GM21528 (cell line): ENCODE measurements at regions not wholly inside any gene's neighbourhood (a gene's known extent, or its start where the extent isn't known, plus 50 kb on each side); places are given as distances from the start of the nearest gene placed in this dataset.
A peak's percentile ranks its signal among the peaks of the same experiment; 100 is the strongest.

Experiments used
- ATAC-seq: cut with Tn5 transposase; IDR thresholded peaks from one replicate; pipeline ENCODE4 v1.9.1; 2021; ENCODE audit warnings: mild to moderate bottlenecking, moderate library complexity; ENCODE audit not compliant: unreplicated experiment, low FRiP score

DNA sequence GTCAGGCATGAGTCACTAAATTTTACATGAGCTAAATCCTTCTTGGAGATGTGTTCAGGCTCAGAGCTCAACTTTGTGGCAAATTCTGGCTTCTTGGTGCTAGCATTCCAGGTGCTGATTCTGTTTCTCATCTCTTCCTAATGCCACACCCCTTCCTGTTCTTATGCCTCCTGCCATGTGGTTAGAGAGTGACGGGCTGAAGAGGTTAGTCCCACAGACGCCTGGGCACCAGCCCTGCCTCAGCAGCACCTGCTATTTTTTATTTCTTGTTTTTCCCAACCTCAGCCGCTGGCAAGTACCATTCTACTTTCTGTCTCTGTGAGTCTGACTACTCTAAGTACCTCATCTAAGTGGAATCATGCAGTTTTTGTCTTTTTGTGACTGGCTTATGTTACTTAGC lies 329.5 kb downstream of the KCNRG start:
- ATAC-seq, result no peak

DNA sequence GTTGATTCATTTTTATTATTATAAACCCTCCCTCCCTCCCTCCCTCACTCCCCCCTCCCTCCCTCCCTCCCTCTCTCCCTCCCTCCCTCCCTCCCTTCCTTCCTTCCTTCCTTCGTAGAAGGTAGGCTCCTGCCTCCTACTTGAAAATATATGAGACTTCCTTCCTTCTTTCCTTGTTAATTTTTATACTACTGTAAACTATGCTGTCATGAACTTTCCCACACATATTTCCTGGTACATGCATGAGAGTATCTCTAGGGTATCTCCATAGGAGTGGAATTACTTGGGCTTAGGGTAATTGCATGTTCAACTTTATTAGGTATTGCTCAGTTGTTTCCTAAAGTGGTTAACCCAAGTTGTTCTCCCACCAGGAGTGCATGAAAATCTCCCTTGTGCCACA lies 330.6 kb downstream of the KCNRG start:
- no peak for ATAC-seq

DNA sequence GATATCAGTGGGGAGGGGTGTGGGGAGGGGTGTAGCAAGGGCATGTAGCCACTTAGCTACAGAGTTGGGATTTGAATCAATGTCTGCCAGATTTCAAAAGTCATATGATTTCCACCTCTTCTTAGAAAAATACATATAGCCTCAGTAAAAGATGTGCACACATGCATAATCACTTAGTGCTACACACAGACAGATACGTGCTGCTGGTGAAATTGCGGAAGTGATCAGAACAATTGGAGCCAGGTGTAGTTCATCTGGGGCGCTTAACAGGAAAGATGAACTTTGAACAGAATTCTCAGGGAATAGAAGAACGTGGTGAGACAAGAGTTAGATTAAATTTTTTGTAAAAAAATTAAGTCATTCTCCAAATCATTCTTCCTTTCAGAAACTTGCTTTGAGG lies 333.1 kb downstream of the KCNRG start:
- ATAC-seq, result no peak

DNA sequence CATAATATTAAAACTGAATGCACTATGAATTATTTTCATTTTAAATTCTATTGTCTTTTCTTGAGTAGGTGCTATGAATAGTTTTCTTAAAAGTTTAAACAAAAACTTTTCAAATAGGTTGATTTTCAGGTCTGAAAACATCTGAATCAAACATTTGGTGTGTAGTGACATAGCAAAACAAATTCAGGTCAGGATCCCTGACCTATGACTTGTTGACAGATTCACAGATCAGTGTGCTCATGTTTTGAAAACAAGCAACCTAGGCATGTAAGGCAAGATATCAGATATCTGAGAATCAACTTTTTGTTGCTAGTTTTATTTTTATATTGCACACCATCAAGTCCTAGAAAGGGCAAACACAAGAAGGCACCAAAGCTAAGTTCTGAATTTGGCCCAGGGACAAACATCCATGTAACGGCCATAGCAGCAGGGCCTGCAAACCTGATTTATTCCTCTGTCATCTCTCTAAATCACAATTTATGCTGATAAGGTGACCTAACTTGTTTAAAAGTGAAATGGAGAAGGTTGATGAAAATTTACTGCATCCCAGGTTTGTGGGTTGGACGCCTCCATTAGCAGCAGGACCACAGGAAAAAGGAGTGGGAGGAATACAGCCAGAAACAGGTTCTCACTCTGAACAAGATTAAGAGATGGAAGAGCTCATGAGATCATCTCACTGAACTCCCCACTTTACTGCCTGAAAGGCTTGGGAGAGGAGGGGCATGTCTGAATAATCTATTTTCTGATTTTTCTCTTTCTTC lies 337.7 kb downstream of the KCNRG start:
- no peak for ATAC-seq

DNA sequence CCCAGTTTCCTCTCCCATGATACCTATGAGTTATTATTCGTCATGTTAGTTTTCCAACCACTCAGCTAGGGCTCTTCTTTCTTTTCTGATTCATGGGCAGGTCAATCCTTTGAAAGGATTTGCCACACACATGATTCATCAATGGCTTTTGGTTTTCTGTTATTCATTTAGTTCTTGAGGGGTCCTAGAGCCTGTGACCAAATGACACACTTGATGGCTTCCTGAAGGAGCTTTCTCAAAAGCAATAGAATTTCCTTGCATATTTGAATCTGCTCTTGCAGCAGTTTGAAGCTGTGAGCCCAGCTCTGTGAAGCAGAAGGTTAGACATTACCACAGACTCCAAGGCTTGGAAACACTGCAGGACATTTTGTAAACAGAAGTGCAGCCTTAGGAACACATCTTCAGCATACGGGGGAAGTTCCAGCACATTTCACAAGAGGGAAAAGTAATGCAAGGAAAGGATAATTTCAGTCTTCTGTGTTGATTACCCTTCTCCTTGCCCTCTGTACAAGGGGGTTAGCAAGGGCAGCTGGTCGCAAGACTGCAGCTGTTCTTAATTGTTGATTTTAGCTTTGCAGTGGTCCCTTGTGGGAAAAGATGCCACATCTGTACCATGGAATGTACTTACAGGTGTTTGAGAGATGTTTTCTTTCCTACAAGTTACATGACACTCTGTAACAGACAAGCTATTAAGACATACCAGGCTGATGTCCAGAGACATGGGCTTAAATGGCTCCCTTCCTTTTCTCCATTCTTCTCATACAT lies 338.6 kb downstream of the KCNRG start:
- no peak for ATAC-seq

DNA sequence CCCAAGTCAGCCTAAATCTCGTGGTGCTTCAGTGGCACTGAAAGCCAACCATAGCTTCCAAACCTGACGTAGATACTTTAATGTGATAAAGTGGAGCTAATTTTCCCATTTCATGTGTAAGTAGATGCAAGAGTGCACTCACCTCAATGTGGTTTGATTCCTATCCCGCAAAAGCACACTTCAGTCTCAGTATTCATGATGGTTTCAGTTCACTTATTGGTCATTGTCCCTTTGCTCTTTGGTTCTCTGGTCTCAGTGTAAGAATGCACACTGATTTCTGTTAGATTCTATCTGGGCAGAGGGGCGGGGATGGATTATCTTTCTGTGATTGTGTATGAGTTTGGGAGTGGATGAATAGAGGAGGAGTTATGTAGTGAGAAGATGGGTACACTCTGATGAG lies 340.6 kb downstream of the KCNRG start:
- no peak for ATAC-seq

DNA sequence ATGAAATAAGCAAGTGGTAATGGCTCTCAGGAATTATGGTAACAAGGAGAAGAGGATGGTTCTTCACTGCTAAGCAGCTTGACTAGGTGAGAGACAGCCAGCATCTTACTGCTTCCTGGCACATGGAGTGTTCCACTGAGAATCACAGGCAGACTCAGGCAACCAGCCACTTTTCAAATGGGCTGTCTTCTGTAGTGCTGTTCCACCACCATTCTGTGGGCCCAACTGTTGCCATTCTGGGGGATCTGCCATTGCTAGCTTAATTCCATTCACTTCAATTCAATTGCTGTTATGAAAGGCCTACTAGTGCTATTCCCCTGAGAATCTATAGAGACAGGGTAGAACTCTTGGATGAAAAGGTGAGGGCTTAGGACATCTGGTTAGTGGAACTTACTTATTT lies 341.9 kb downstream of the KCNRG start:
- no peak for ATAC-seq

DNA sequence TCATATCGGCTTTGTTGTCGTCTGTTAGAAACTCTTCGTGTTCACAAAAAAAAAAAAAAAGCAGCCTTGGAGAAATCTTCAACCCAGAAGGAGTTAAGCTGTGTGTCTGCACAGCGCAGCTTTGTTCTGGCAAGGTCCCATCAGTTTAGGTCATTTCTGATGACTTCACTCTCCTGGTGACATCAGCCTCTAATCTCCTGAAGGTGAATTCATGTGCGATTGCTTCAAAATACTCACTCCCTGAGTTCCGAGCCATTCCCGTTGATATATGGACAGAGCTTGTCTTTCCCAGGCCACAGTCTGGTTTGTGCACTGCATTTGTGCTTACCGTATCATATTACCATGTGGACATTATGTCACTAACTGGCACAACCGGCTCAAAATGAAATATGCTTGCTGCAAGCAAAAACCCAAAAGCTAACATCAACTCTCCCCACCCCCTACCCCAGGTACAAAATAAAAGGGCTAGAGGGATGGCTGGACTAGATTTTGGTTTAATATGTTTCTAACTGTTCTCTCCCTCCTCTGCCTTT lies 342.4 kb downstream of the KCNRG start:
- no peak for ATAC-seq

DNA sequence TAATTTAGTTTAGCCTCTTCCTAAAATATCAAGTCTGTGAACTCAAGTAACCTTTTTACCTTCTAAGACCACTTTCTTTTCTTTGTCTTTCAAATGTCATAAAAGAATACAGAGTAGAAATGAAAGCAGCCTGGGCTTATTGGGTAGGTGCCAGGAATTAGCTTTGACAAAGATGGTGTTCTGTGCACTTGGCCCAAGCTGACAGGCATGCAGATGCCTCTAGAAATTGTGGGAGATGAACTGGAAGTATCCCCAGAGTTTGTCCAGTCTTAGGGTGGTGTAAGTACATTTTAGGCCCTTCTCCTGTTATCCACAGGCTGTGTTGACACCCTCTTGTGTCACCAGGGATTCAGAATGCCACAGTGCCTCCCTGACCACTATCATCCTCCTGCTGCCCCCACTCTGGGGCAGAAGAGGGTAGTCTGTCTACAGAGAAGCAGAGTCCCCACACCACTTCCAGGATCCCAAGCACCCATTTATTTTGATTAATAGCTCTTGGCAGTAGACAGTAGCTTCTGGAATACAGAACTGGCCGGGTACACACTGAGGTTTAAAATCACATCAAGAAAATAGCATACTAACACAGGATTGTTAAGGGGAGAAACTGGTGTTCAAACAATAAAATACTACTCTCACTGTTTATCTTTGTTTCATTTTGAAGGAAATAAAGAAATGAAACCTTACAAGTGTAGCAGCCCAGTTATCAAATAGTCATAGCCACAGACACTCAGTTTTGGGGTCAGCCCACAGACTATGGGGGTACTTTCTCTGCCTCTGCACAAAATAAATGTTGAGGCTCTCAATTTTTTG lies 343.2 kb downstream of the KCNRG start:
- no peak for ATAC-seq

DNA sequence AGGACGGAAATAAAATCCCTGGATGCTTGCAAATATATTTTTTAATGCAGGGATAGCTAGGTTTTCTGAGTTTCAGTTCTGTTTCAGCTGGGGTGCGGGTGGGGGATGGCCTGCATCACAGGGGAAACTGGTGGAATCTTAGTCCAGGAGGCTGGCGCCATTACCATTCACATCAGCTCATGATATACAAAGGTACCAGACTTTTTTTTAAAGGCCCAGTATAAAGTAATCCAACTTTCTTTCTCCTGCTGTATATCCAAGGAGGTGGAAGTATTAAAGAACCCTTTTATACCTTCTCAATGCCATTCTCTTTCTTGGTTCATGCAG lies 343.8 kb downstream of the KCNRG start:
- ATAC-seq, result no peak

DNA sequence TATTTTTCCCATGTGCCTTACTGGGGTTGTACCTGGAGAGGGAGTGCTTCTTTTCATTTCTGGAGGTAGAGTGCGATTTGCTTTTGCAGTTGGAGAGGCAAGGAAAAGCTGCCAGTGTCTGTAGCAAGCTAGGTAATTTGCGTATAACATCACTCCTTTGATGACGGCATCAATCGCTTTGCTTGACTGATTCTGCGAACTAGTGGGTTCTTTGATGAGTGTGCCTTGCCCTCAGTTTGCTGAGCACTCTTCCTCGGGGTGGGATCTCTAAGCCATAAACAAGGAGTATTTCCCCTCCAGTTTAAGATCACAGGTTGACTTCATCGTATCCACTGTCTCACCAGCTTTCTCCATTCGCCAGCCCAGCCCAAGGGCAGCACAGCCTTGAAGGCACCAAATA lies 344.5 kb downstream of the KCNRG start:
- ATAC-seq, result no peak

DNA sequence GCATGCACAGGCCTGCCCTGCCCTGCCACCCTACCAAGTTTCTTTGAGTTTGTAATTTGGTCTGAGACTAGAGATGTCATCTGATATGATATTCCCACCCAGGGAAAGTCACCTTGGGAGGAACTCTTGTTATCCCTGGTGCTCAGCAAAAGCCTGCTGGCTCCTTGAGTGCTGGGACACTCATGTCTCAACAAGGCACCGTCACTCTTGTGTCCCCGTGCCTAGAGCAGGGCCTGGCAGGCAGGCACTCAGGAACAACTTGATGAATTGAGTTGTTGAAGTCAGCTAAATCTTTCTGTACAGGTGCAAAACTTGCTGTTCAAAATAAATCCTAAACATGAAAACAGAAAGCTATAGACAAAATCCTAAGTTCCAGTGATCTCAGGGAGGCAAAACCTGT lies 345.4 kb downstream of the KCNRG start:
- ATAC-seq, result no peak

DNA sequence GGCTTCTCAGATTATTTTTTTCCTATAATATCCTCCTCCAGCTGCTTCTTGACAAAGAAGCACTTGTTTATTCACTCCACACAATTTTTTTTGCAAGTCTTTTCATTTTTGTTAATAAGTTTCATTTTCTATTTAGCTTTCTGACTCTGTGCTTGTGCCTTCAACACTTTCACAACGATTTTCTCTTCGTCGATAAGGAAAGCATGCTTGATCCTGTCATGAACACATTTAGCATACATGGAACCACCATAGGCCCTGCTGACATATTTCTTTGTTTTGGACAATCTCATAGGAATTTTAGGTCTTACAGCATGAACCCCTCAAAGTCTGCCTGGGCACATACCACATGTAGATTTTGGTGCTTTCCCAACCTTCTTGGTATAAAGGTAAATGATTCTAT lies 346.0 kb downstream of the KCNRG start:
- ATAC-seq, result no peak

DNA sequence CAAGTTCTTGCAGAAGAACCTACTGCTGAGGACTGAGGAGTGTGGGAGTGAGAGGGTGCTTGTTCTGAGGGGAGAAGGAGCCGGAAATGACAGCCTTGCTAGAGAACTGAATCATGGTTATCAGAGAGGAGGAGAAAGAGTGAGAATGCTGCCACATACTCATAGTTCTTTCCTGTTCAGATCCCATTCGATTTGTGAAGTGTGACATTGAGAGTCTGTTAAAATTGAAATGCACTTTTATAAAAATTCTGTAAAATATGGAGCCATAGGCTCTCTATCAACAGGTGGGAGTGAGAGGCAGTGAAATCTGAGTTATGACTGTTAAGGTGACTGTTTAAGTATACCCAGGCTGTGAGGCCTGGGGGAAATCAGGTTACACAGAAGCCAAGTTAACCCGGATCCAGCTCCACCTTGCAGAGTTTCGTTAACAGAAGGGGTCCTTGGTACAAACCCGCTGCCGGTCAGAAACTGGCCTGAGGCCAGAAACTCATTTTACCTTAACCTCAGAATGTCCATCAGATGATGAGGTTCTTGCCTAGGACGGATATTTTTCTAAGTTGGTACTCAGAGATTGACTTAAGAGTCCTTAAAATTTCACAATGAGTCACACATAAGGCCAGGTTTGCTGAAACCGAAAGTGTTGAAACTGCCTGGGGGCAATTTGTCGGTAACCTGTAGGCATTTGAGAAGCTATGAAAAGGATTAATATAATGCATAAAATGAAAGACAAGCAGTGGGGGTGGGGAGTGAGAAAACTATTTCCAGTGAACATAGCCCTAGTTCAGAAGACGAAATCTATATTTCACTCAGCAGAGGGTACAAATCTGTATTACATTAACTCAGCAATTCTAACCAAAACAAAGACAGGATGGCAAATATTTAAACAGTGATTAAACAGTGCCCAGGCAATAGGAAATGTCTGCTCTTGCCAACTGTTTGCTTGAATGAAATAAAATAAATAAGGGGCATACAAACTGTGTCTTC lies 350.5 kb downstream of the KCNRG start:
- peak; percentile 56 for ATAC-seq

DNA sequence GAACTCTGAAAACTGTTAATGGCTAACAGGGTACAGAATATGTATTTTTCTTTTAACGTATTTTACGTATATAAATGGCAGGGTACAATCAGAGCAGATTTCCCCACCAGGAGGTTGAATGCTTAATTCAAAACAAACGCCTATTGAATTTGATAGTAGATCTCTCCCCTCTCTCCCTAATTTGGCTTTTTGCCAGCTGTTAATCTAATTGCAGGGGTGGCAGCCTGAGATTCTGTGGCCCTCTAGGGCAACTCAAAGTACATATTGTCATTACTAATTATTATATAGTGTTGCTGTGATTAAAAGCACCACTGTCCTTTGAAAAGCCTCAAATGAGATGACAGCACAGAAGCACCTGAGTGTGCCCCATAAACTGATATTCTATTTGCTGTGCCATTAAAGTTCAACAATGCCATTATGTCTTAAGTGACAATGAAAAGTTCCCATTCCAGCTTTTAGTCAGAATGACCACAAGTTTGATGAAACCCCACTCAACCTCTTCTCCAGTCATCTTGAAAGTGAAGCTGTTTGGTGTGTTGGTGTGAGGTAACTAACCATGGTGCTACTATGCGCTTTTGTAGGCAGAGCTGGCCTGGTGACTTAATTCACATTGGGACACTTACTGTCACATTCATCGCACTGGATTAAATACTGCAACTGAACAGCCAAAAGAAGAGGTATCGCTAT lies 351.4 kb downstream of the KCNRG start:
- peak; percentile 50 for ATAC-seq

DNA sequence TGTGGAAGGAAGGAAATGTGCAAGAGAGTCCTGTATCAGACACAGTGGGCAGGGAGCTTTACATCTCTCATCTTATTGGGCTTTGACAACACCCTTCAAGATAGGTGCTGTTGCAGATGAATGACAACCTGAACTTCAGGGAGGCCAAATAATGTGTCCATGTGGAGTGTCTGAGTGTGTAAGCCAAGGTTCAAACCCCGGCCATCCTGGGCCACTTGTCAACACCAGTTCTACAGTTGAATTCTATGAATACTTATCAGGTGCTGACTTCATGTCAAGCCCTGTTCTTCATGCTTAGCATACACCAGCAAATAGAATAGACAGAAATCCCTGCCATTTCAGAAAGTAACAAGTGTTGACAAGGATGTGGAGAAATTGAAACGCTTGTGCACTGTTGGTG lies 354.4 kb downstream of the KCNRG start:
- no peak for ATAC-seq

DNA sequence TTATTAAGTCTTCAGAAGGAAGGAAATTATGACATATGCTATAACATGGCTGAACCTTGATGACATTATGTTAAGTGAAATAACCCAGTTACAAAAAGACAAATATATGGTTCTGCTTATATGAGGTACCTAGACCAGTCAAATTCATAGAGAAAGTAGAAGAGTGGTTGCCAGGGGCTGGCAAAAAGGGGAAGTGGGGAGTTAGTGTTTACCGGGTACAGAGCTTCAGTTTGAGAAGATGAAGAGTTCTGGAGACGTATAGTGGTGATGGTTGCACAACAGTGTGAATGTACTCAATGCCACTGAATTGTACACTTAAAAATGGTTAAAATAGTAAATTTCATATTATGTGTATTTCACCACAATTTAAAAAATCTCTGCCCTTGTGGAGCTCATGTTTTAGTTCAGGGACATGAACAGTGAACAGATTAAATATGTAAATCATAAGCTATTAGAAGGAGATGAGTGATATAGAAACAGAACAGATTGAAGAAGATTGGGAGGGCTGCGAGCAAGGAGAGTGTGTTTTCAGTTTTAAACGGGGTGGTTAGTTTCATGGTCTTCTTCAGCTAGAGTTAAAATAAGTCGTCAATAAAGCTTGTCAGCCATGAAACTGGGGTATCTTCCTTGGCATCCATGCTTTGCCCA lies 355.2 kb downstream of the KCNRG start:
- peak; percentile 52 for ATAC-seq

DNA sequence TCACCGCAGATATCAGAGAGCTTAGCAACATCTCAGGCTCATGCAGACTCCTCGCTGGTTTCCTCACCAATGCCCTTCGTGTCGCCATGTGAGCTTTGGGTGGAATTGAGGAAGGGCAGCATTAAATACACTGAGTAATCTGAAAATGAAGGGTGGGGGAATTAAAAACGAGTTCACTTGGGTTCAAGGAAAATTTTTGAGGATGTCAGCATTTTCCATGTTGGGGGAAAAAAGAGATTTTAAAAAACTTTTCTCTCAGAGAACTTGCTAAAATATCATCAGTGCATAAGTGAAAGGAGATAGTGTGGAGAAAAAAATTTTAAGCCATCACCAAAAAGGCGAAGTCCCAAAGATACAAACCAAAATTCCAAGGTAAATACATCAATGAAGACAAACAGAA lies 359.3 kb downstream of the KCNRG start:
- ATAC-seq, result no peak

DNA sequence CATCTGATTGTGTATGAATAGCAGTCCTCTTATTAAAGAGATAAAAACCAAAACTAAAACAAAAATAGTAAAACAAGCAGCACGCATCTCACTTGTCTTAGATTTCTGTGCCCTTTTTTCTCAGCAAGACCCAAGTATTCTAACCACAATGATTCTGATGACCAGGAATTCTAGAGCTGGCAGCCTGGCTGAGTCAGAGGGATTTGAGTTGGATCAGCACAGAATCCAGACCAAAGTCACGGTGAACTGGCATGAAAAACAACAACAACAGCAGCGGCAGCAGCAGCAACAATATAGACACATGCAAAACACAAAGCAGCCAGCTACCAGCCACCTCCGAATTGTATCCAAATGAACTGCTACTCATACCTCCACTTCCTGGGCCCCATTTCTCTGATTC lies 360.5 kb downstream of the KCNRG start:
- ATAC-seq, result no peak
